Thyroid gland (tissue), 4 donors: ENCODE measurements at regions not wholly inside any gene's neighbourhood (a gene's known extent, or its start where the extent isn't known, plus 50 kb on each side); places are given as distances from the start of the nearest gene placed in this dataset.
"Not testable (repeated sequence)": the region's sequence is repeated elsewhere in the genome, so short reads cannot be mapped to it uniquely, and the experiment has no call there.

Experiments
- DNase-seq, 2 donors: peaks; one replicate each; pipeline ENCODE4 v3.0.0-alpha.2; 2019
- H3K27ac ChIP-seq, 3 donors: fragments of 200-600 bp; sonication (generic); 1 replicate in 2 of 3; 2 replicates in 1 of 3; pipeline ENCODE4 v1.5.1; 2016 to 2019; ENCODE audit warnings: mild to moderate bottlenecking in 1 of 3, moderate library complexity in 1 of 3
- H3K27me3 ChIP-seq: fragments of 200-600 bp; sonication (generic); one replicate; pipeline ENCODE4 v1.5.1; 2019
- H3K36me3 ChIP-seq, 2 donors: fragments of 200-600 bp; sonication (generic); one replicate each; pipeline ENCODE4 v1.5.1; 2016 to 2019
- H3K4me1 ChIP-seq, 2 donors: fragments of 200-600 bp; sonication (generic); one replicate each; pipeline ENCODE4 v1.5.1; 2017 to 2019
- H3K4me3 ChIP-seq, 3 donors: fragments of 200-600 bp; sonication (generic); replicated peaks in 1 of 3; 1 replicate in 2 of 3; 2 replicates in 1 of 3; pipeline ENCODE4 v1.5.1; 2016; ENCODE audit warnings: mild to moderate bottlenecking in 1 of 3
- H3K9me3 ChIP-seq: fragments of 200-600 bp; sonication (generic); one replicate; pipeline ENCODE4 v1.5.1; 2017
- WGBS, 2 donors: methylation state at CpG; one replicate each; pipeline ENCODE4 v1.1.5; 2017; 5-methylcytosine and 5-hydroxymethylcytosine counted together
- intact Hi-C: fragments of 100-400 bp; cut with DNase I; formaldehyde crosslinking; loops from one replicate; pipeline ENCODE4 v1.15.1; 2023

GRCh38 chr2:89945004-89945616, 1253.6 kb downstream of the RPIA start:
- H3K36me3 ChIP-seq, H3K27me3 ChIP-seq, H3K27ac ChIP-seq, DNase-seq, H3K9me3 ChIP-seq, H3K4me1 ChIP-seq, intact Hi-C loops, H3K4me3 ChIP-seq: not testable (repeated sequence)
- WGBS, 2 donors, result no CpG with 5 or more reads among the region's 6 CpGs

DNA sequence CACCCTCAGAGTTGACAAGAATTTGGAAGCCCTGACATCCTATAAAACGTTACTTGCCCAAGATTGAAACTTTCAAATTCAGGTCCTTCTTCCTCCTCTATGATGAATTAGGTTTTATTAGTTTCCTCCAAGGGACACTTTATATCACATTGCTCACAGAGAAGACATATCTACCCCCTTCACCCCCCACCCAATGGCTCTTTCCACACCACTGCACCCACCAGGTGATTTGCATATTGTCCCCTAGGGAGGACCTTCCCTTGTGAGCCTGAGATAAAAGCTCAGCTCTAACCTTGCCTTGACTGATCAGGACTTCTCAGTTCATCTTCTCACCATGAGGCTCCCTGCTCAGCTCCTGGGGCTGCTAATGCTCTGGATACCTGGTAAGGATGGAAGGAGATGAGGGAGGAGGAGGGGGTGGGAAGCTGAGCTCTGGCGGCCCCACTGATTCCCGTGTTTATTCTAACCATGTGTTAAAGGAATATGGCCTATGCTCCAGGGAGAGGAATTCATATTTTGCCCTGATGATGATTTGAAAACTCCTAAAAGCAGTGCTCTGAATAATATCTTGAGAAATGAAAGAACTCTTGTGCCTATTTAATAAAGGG, 1255.8 kb downstream of the RPIA start:
- WGBS, 2 donors, result 44 to 85% methylated on average over 2 to 3 of the region's 3 CpGs
- intact Hi-C loops, result not testable (repeated sequence)

DNA sequence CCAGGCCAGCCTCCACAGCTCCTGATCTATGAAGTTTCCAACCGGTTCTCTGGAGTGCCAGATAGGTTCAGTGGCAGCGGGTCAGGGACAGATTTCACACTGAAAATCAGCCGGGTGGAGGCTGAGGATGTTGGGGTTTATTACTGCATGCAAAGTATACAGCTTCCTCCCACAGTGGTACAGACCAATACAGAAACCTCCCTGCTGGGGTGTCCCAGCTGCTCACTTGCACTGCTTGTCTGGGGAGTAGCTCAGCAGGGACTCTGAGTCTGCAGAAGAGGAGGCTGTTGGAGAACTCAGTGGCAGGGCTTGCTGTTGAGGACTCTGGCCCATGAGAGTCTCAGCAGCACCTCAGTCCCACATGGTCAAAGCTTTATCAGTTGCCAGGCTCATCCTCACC, 1256.6 kb downstream of the RPIA start:
- H3K27me3 ChIP-seq, H3K4me1 ChIP-seq, intact Hi-C loops, H3K27ac ChIP-seq, H3K9me3 ChIP-seq, H3K36me3 ChIP-seq, DNase-seq, H3K4me3 ChIP-seq: not testable (repeated sequence)
- 78% methylated on average over 3 of the region's 3 CpGs; no CpG with 5 or more reads in 1 of the 2 donors for WGBS, 2 donors

More for the DNA sequence above, 1255.8 kb downstream of the RPIA start:
- not testable (repeated sequence) for DNase-seq, H3K4me3 ChIP-seq, H3K36me3 ChIP-seq, H3K9me3 ChIP-seq, H3K27me3 ChIP-seq, H3K27ac ChIP-seq, H3K4me1 ChIP-seq

DNA sequence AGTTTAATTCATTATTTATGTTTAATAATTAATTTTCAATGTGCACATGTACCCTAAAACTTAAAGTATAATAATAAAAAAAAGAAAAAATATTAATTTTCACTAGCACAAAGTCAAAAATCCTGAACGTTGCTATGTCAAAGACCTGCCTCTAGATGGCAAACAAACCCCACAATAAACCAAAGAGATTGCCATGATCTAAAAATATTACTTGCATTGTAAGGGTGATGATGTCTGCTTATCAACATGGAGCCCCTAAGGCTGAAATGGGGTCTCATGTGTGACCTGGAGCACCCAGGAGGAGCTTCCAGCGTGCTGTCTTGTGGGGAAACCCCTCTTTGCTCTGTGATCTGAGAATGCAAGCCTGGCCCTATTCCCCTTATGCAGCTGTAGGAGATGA, 1259.3 kb downstream of the RPIA start:
- H3K4me1 ChIP-seq, H3K9me3 ChIP-seq, DNase-seq, H3K27ac ChIP-seq, intact Hi-C loops, H3K4me3 ChIP-seq, H3K36me3 ChIP-seq, H3K27me3 ChIP-seq: not testable (repeated sequence)
- WGBS, 2 donors, result 0% methylated on average over 1 of the region's 2 CpGs

- intact Hi-C loops, DNase-seq, H3K27me3 ChIP-seq, H3K36me3 ChIP-seq, H3K27ac ChIP-seq, H3K4me3 ChIP-seq, H3K9me3 ChIP-seq, H3K4me1 ChIP-seq: not testable (repeated sequence)
- 74 to 83% methylated on average over 3 of the region's 3 CpGs for WGBS, 2 donors
These were observed 1265.8 kb downstream of the RPIA start for GRCh38 chr2:89957236-89957635.

DNA sequence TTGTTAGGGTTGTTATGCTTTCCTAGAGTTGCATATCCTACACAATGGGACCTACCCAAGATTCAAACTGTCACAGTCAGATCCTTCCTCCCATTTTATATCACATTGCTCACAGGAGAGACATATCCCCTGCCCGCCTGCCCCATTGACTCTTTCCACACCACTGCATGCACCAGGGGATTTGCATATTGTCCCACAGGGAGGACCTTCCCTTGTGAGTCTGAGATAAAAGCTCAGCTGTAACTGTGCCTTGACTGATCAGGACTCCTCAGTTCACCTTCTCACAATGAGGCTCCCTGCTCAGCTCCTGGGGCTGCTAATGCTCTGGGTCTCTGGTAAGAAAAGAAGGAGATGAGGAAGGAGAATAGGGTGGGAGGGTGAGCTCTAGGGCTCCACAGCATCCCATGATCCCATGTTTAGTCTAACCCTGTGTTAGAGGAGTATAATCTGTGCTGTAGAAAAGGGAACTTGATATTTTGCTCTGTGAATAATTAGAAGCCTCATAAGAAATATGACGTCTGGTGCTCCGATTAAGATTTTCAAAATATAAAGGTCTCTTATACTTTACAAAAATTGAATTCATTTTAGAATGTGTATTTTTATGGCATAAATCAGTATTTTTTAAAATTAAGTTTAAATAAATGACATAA, 1268.4 kb downstream of the RPIA start:
- H3K9me3 ChIP-seq, H3K27ac ChIP-seq, H3K27me3 ChIP-seq, DNase-seq, H3K36me3 ChIP-seq, H3K4me3 ChIP-seq, intact Hi-C loops, H3K4me1 ChIP-seq: not testable (repeated sequence)
- WGBS, 2 donors, result 76 to 100% methylated on average over 2 to 3 of the region's 3 CpGs

GRCh38 chr2:89960570-89960969, 1269.1 kb downstream of the RPIA start:
- no CpG with 5 or more reads among the region's 2 CpGs for WGBS, 2 donors
- H3K27me3 ChIP-seq, H3K4me1 ChIP-seq, H3K36me3 ChIP-seq, H3K9me3 ChIP-seq, DNase-seq, intact Hi-C loops, H3K4me3 ChIP-seq, H3K27ac ChIP-seq: not testable (repeated sequence)

- H3K27me3 ChIP-seq, H3K4me1 ChIP-seq, DNase-seq, H3K27ac ChIP-seq, intact Hi-C loops, H3K4me3 ChIP-seq, H3K36me3 ChIP-seq, H3K9me3 ChIP-seq: not testable (repeated sequence)
- WGBS, 2 donors, result 63% methylated on average over 3 of the region's 3 CpGs; no CpG with 5 or more reads in 1 of the 2 donors
These were observed 1277.1 kb downstream of the RPIA start for GRCh38 chr2:89968567-89968966.

DNA sequence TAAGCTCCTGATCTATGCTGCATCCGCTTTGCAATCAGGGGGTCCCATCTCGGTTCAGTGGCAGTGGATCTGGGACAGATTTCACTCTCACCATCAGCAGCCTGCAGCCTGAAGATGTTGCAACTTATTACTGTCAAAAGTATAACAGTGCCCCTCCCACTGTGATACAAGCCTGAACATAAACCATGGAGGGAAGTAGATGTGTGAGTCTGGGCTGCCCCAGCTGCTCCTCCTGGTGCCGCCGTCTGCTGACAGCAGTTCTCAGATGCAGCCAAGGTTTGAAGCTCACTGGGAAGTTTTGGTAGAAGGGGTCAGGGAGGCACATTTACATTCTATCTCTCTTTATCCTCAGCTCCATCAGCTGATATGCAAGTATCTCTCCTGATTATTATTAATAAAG, 1277.7 kb downstream of the RPIA start:
- H3K27ac ChIP-seq, H3K4me3 ChIP-seq, DNase-seq, H3K4me1 ChIP-seq, H3K36me3 ChIP-seq, H3K9me3 ChIP-seq, intact Hi-C loops, H3K27me3 ChIP-seq: not testable (repeated sequence)
- WGBS, 2 donors, result 83 to 86% methylated on average over 2 of the region's 4 CpGs

GRCh38 chr2:89973849-89974248, 1282.4 kb downstream of the RPIA start:
- H3K27ac ChIP-seq, H3K4me1 ChIP-seq, H3K27me3 ChIP-seq, H3K36me3 ChIP-seq, DNase-seq, H3K4me3 ChIP-seq, H3K9me3 ChIP-seq, intact Hi-C loops: not testable (repeated sequence)
- 80 to 83% methylated on average over 1 to 3 of the region's 3 CpGs for WGBS, 2 donors

- H3K27me3 ChIP-seq, H3K4me3 ChIP-seq, H3K9me3 ChIP-seq, H3K27ac ChIP-seq, intact Hi-C loops, H3K4me1 ChIP-seq, H3K36me3 ChIP-seq, DNase-seq: not testable (repeated sequence)
- WGBS, 2 donors, result 63 to 68% methylated on average over 2 of the region's 2 CpGs
These were observed 1288.5 kb downstream of the RPIA start for GRCh38 chr2:89979826-89980537.

- DNase-seq, intact Hi-C loops, H3K9me3 ChIP-seq, H3K27ac ChIP-seq, H3K36me3 ChIP-seq, H3K4me1 ChIP-seq, H3K4me3 ChIP-seq, H3K27me3 ChIP-seq: not testable (repeated sequence)
- WGBS, 2 donors, result 67% methylated on average over 4 of the region's 4 CpGs
These were observed 1290.8 kb downstream of the RPIA start for GRCh38 chr2:89982246-89982645.

DNA sequence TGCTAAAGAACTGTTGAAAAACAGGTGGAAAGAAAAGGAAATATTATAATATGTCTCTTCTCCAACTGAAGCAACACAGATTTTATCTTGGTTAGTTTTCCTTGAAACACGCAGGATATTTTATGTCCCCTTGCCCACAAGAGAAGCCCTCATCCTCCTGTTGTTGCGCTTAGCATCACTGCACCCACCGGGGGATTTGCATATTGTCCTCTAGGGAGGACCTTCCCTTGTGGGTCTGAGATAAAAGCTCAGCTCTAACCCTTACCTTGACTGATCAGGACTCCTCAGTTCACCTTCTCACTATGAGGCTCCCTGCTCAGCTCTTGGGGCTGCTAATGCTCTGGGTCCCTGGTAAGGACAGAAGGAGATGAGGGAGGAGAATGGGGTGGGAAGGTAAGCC, 1294.2 kb downstream of the RPIA start:
- WGBS, 2 donors, result no CpG with 5 or more reads among the region's 3 CpGs
- H3K4me1 ChIP-seq, intact Hi-C loops, DNase-seq, H3K36me3 ChIP-seq, H3K4me3 ChIP-seq, H3K9me3 ChIP-seq, H3K27me3 ChIP-seq, H3K27ac ChIP-seq: not testable (repeated sequence)
